GM12878 (cell line): ENCODE measurements at regions not wholly inside any gene's neighbourhood (a gene's known extent, or its start where the extent isn't known, plus 50 kb on each side); places are given as distances from the start of the nearest gene placed in this dataset.

Experiments
- ATAC-seq: fragments of 200-7000 bp; cut with Tn5 transposase; 3 replicates; pipeline ENCODE4 v1.9.1; 2020; ENCODE audit warnings: mild to moderate bottlenecking, moderate library complexity
- BruUV-seq: library from RNA; stranded (reverse); fragments of 400-500 nt; replicated peaks from 2 replicates; lab custom pipeline; 2021; lab: Mats Ljungman, UMichigan
- CTCF ChIA-PET: fragments of 300-600 bp; sonication (Branson Sonifier 250); formaldehyde crosslinking; extraction: SDS; loops from one replicate; lab custom pipeline; 2021; ENCODE audit warnings: inconsistent platforms; lab: Yijun Ruan, JAX
- POLR2A ChIA-PET: fragments of 350-600 bp; formaldehyde crosslinking; extraction: SDS; loops from one replicate; lab custom pipeline; 2021; ENCODE audit warnings: inconsistent platforms; lab: Charles Lee
- RAD21 ChIA-PET: fragments of 300-600 bp; sonication (Branson Sonifier 250); formaldehyde crosslinking; loops from one replicate; lab custom pipeline; 2023; ENCODE audit warnings: antibody characterized with exemption; ENCODE audit not compliant: unreplicated experiment; lab: Charles Lee
- SMC1A ChIA-PET: fragments of 300-600 bp; sonication (Branson Sonifier 250); formaldehyde crosslinking; loops from one replicate; lab custom pipeline; 2023; ENCODE audit not compliant: unreplicated experiment, uncharacterized antibody; lab: Charles Lee
- DNase-seq: peaks from one replicate; pipeline ENCODE4 v3.0.0-alpha.2; 2011; ENCODE audit warnings: low read depth, low spot score
- FAIRE-seq: peaks from 3 replicates; lab custom pipeline; 2011; peaks lifted over from hg19 to GRCh38; lab: Jason Lieb, UNC
- H2AFZ ChIP-seq: 2 replicates; pipeline ENCODE4 v1.6.0; 2011; ENCODE audit warnings: low read depth, low read length, control low read depth; ENCODE audit not compliant: control insufficient read depth
- H3K27ac ChIP-seq: 2 replicates; pipeline ENCODE4 v1.5.1; 2011; ENCODE audit warnings: control low read depth; ENCODE audit not compliant: control insufficient read depth, insufficient read depth
- H3K27me3 ChIP-seq, 2 experiments: replicated peaks in 1 of 2; 2 replicates each; pipeline versions ENCODE4 v1.6.0 to v1.6.1; 2011; ENCODE audit warnings: low read length in 1 of 2; ENCODE audit not compliant: control insufficient read depth in 2 of 2, insufficient read depth in 2 of 2
- H3K36me3 ChIP-seq, 2 experiments: 2 replicates each; pipeline ENCODE4 v1.5.1; 2011; ENCODE audit warnings: low read length in 1 of 2; ENCODE audit not compliant: control insufficient read depth in 2 of 2, insufficient read depth in 2 of 2
- H3K4me1 ChIP-seq: 2 replicates; pipeline ENCODE4 v1.6.1; 2011; ENCODE audit warnings: mild to moderate bottlenecking, low read length, moderate library complexity, mixed read lengths; ENCODE audit not compliant: control insufficient read depth, insufficient read depth
- H3K4me2 ChIP-seq: 2 replicates; pipeline ENCODE4 v1.6.0; 2011; ENCODE audit warnings: control low read depth; ENCODE audit not compliant: control insufficient read depth, insufficient read depth
- H3K4me3 ChIP-seq: fragments of 200-600 bp; sonication (generic); 2 replicates; pipeline ENCODE4 v1.5.1; 2016
- H3K79me2 ChIP-seq: 2 replicates; pipeline ENCODE4 v1.6.0; 2011; ENCODE audit warnings: low read length; ENCODE audit not compliant: control insufficient read depth, insufficient read depth
- H3K9ac ChIP-seq: 2 replicates; pipeline ENCODE4 v1.8.0; 2011; ENCODE audit warnings: low read length, control low read depth, mixed read lengths; ENCODE audit not compliant: control insufficient read depth, insufficient read depth
- H3K9me3 ChIP-seq: replicated peaks from 3 replicates; pipeline ENCODE4 v1.5.1; 2011; ENCODE audit warnings: mild to moderate bottlenecking, low read length; ENCODE audit not compliant: control insufficient read depth, insufficient read depth
- H4K20me1 ChIP-seq: 2 replicates; pipeline ENCODE4 v1.6.0; 2011; ENCODE audit not compliant: control insufficient read depth, insufficient read depth
- CUX1 ChIP-seq: IDR thresholded peaks from 2 replicates; pipeline ENCODE4 v1.6.1; 2012; ENCODE audit warnings: improper control_type of control experiment, low read depth, low read length; ENCODE audit not compliant: insufficient replicate concordance
- E2F8 ChIP-seq: fragments of 450-650 bp; IDR thresholded peaks from 2 replicates; pipeline ENCODE4 v1.6.1; 2018; ENCODE audit warnings: mild to moderate bottlenecking, low read depth, moderate library complexity; ENCODE audit not compliant: partially characterized antibody
- JUNB ChIP-seq: IDR thresholded peaks from 2 replicates; pipeline ENCODE4 v1.6.1; 2016; ENCODE audit warnings: antibody characterized with exemption, mild to moderate bottlenecking
- MAX ChIP-seq: IDR thresholded peaks from 2 replicates; pipeline ENCODE4 v1.6.1; 2012; ENCODE audit warnings: low read depth, low read length, improper control_type of control experiment
- MTA3 ChIP-seq: IDR thresholded peaks from 2 replicates; pipeline ENCODE4 v1.6.1; 2012; ENCODE audit warnings: low read length, inconsistent platforms, borderline replicate concordance
- NFIC ChIP-seq: IDR thresholded peaks from 2 replicates; pipeline ENCODE4 v1.6.1; 2012; ENCODE audit warnings: low read depth, mild to moderate bottlenecking, inconsistent platforms, low read length, moderate library complexity
- RELA ChIP-seq: fragments of 450-650 bp; IDR thresholded peaks from 2 replicates; pipeline ENCODE4 v1.8.0; 2014; ENCODE audit warnings: borderline replicate concordance; ENCODE audit not compliant: partially characterized antibody
- SMARCA5 ChIP-seq: fragments of 450-650 bp; IDR thresholded peaks from 2 replicates; pipeline ENCODE4 v1.6.1; 2017; ENCODE audit warnings: mild to moderate bottlenecking
- TCF7 ChIP-seq: IDR thresholded peaks from 2 replicates; pipeline ENCODE4 v1.6.1; 2014; ENCODE audit warnings: antibody characterized with exemption, borderline replicate concordance
- ZBED1 ChIP-seq: IDR thresholded peaks from 2 replicates; pipeline ENCODE4 v1.6.1; 2016; ENCODE audit warnings: borderline replicate concordance
- ZZZ3 ChIP-seq: IDR thresholded peaks from 2 replicates; pipeline ENCODE4 v1.6.1; 2011; ENCODE audit warnings: low read depth; ENCODE audit not compliant: control insufficient read depth, insufficient read length
- WGBS: methylation state at CpG from one replicate; pipeline ENCODE4 v1.1.6; 2016; ENCODE audit warnings: low lambda C conversion rate; ENCODE audit not compliant: insufficient replicate concordance, insufficient coverage; ENCODE audit errors: missing lambda C conversion rate; 5-methylcytosine and 5-hydroxymethylcytosine counted together
- in situ Hi-C: fragments of 300-500 bp; cut with MboI; formaldehyde crosslinking; loops from 9 replicates; pipeline ENCODE4 v1.14.3; 2018; ENCODE audit warnings: mixed read lengths
- intact Hi-C: fragments of 100-400 bp; cut with micrococcal nuclease; formaldehyde crosslinking; loops from one replicate; pipeline ENCODE4 v1.14.2; 2022; ENCODE audit not compliant: unreplicated experiment
- TF ChIP-seq, protein P1 (sequence below): IDR thresholded peaks from 2 replicates; pipeline ENCODE4 v1.6.1; 2011; ENCODE audit warnings: borderline replicate concordance, low read depth, mild to moderate bottlenecking, moderate library complexity, low read length; ENCODE audit not compliant: insufficient read depth, poor library complexity, severe bottlenecking

- no peak for TF ChIP-seq E2F8
- TF ChIP-seq JUNB: no peak
- no peak for TF ChIP-seq MAX
- no peak for TF ChIP-seq SMARCA5
- TF ChIP-seq TCF7: no peak
- no peak for TF ChIP-seq MTA3
- no peak for TF ChIP-seq ZBED1
- TF ChIP-seq, all 136 proteins: peak for 0
These were observed 559.9 kb upstream of the ID2 start (continued) for GRCh38 chr2:8121826-8122513.

- no peak overlapping the region for H3K9ac ChIP-seq
- no peak overlapping the region for H2AFZ ChIP-seq
- CTCF ChIA-PET: no interaction called here
- DNase-seq: no peak
- H4K20me1 ChIP-seq: no peaks in the 10 kb centered on the region
- H3K27ac ChIP-seq: no peak overlapping the region
- H3K4me2 ChIP-seq: no peak overlapping the region
- TF ChIP-seq NFIC (no peak), TCF7 (no peak), CUX1 (no peak), MTA3 (no peak), RELA (no peak), ZZZ3 (no peak)
- TF ChIP-seq, protein P1, sequence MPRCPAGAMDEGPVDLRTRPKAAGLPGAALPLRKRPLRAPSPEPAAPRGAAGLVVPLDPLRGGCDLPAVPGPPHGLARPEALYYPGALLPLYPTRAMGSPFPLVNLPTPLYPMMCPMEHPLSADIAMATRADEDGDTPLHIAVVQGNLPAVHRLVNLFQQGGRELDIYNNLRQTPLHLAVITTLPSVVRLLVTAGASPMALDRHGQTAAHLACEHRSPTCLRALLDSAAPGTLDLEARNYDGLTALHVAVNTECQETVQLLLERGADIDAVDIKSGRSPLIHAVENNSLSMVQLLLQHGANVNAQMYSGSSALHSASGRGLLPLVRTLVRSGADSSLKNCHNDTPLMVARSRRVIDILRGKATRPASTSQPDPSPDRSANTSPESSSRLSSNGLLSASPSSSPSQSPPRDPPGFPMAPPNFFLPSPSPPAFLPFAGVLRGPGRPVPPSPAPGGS: no peak
- TF ChIP-seq, all 136 proteins: peak for 0
- WGBS: 80% methylated on average over 7 of the region's 7 CpGs
- Histone ChIP-seq H3K27me3 (no peaks in the 10 kb centered on the region), H3K4me3 (no peak overlapping the region), H3K36me3 (no peaks in the 10 kb centered on the region), H3K4me1 (peaks cover 4% of the 10 kb centered on the region; the same call in 1 of the 2 replicates), H3K79me2 (no peaks in the 10 kb centered on the region), H3K9me3 (no peaks in the 10 kb centered on the region; the same call in 2 of the 3 replicates)
- no peak for FAIRE-seq
- in situ Hi-C loops: no loop called here
- SMC1A ChIA-PET: interaction anchor here (0.7 to 2.6 kb wide), 8 partner anchors 15 to 216 kb away, joined by 3 to 7 read pairs (median 4); no protein-coding TSS in a partner anchor
- BruUV-seq: no TSS peak
- RAD21 ChIA-PET: interaction anchor here (0.5 to 0.8 kb wide), 2 partner anchors 94 to 131 kb away, joined by 3 read pairs; no protein-coding TSS in a partner anchor
- no peak for ATAC-seq
- POLR2A ChIA-PET: no interaction called here
- intact Hi-C loops: no loop called here
These were observed 559.3 kb upstream of the ID2 start for GRCh38 chr2:8122520-8122919.
